ENCODE measurements at regions not wholly inside any gene's neighbourhood (a gene's known extent, or its start where the extent isn't known, plus 50 kb on each side); places are given as distances from the start of the nearest gene placed in this dataset.

- no peak overlapping the region for H3K9ac ChIP-seq
- H3K9me3 ChIP-seq (ENCODE audit: low read depth) = no peaks in the 10 kb centered on the region
- H3K36me3 ChIP-seq (ENCODE audit: low read depth) = no peaks in the 10 kb centered on the region
- H4K20me1 ChIP-seq (ENCODE audit: insufficient read depth) = no peaks in the 10 kb centered on the region
- H3K79me2 ChIP-seq (ENCODE audit: insufficient read depth) = no peaks in the 10 kb centered on the region
- no peak for DNase-seq
- H3K4me1 ChIP-seq (ENCODE audit: insufficient read depth) = no peaks in the 10 kb centered on the region
- H3K27ac ChIP-seq = no peak overlapping the region
- no peak overlapping the region for H3K4me3 ChIP-seq
- no peak overlapping the region for H3K4me2 ChIP-seq (ENCODE audit: unreplicated experiment)
- no peaks in the 10 kb centered on the region for H3K27me3 ChIP-seq (replicated peaks; ENCODE audit: insufficient read depth)
- no peak for TF ChIP-seq EZH2phosphoT487 (IDR thresholded peaks at IDR 0.05; ENCODE audit: insufficient read depth, low read depth)
- TF ChIP-seq EZH2 (IDR thresholded peaks at IDR 0.05; ENCODE audit: insufficient read depth, poor library complexity, severe bottlenecking) = no peak
- H3K9me2 ChIP-seq (ENCODE audit: insufficient read depth) = no peaks in the 10 kb centered on the region
- 58 to 69% methylated on average over 8 to 9 of the region's 9 CpGs for WGBS, 2 experiments (ENCODE audit: low coverage in 1 of 2, low lambda C conversion rate in 2 of 2, missing lambda C conversion rate in 2 of 2)
- no peak overlapping the region for H2AFZ ChIP-seq
- in situ Hi-C loops (cut with MboI) = no loop called here
- H3F3A ChIP-seq (ENCODE audit: insufficient read depth) = no peaks in the 10 kb centered on the region
These were observed 148.9 kb upstream of the IQSEC1 start for GRCh38 chr3:13222131-13222530.

GRCh38 chr3:13221491-13222061, 148.3 kb upstream of the IQSEC1 start:
- H3K27ac ChIP-seq = no peak overlapping the region
- H3K79me2 ChIP-seq (ENCODE audit: insufficient read depth) = no peaks in the 10 kb centered on the region
- in situ Hi-C loops (cut with MboI) = no loop called here
- no peaks in the 10 kb centered on the region for H3K9me3 ChIP-seq (ENCODE audit: low read depth)
- TF ChIP-seq EZH2phosphoT487 (IDR thresholded peaks at IDR 0.05; ENCODE audit: insufficient read depth, low read depth) = no peak
- TF ChIP-seq EZH2 (IDR thresholded peaks at IDR 0.05; ENCODE audit: insufficient read depth, poor library complexity, severe bottlenecking) = no peak
- WGBS, 2 experiments (ENCODE audit: low coverage in 1 of 2, low lambda C conversion rate in 2 of 2, missing lambda C conversion rate in 2 of 2) = 66 to 71% methylated on average over 14 to 17 of the region's 17 CpGs
- H3K9ac ChIP-seq = no peak overlapping the region
- H4K20me1 ChIP-seq (ENCODE audit: insufficient read depth) = no peaks in the 10 kb centered on the region
- no peak for DNase-seq
- H3K4me3 ChIP-seq = no peak overlapping the region
- no peak overlapping the region for H3K4me2 ChIP-seq (ENCODE audit: unreplicated experiment)
- no peaks in the 10 kb centered on the region for H3K36me3 ChIP-seq (ENCODE audit: low read depth)
- no peaks in the 10 kb centered on the region for H3F3A ChIP-seq (ENCODE audit: insufficient read depth)
- H3K27me3 ChIP-seq (replicated peaks; ENCODE audit: insufficient read depth) = no peaks in the 10 kb centered on the region
- no peaks in the 10 kb centered on the region for H3K9me2 ChIP-seq (ENCODE audit: insufficient read depth)
- H3K4me1 ChIP-seq (ENCODE audit: insufficient read depth) = no peaks in the 10 kb centered on the region
- no peak overlapping the region for H2AFZ ChIP-seq

GRCh38 chr3:13220991-13221390, 147.8 kb upstream of the IQSEC1 start:
- 51 to 57% methylated on average over 8 of the region's 8 CpGs for WGBS, 2 experiments (ENCODE audit: low coverage in 1 of 2, low lambda C conversion rate in 2 of 2, missing lambda C conversion rate in 2 of 2)
- TF ChIP-seq EZH2 (IDR thresholded peaks at IDR 0.05; ENCODE audit: insufficient read depth, poor library complexity, severe bottlenecking) (no peak), EZH2phosphoT487 (IDR thresholded peaks at IDR 0.05; ENCODE audit: insufficient read depth, low read depth) (no peak)
- Histone ChIP-seq H3K27ac (no peak overlapping the region), H3K36me3 (ENCODE audit: low read depth) (no peaks in the 10 kb centered on the region), H3F3A (ENCODE audit: insufficient read depth) (no peaks in the 10 kb centered on the region), H3K9ac (no peak overlapping the region), H3K27me3 (replicated peaks; ENCODE audit: insufficient read depth) (no peaks in the 10 kb centered on the region), H3K4me2 (ENCODE audit: unreplicated experiment) (no peak overlapping the region), H3K4me3 (no peak overlapping the region), H2AFZ (no peak overlapping the region), H4K20me1 (ENCODE audit: insufficient read depth) (no peaks in the 10 kb centered on the region), H3K4me1 (ENCODE audit: insufficient read depth) (no peaks in the 10 kb centered on the region), H3K9me2 (ENCODE audit: insufficient read depth) (no peaks in the 10 kb centered on the region), H3K9me3 (ENCODE audit: low read depth) (no peaks in the 10 kb centered on the region), H3K79me2 (ENCODE audit: insufficient read depth) (no peaks in the 10 kb centered on the region)
- in situ Hi-C loops (cut with MboI) = no loop called here
- no peak for DNase-seq

GRCh38 chr3:13219902-13220296, 146.7 kb upstream of the IQSEC1 start:
- H3K4me2 ChIP-seq (ENCODE audit: unreplicated experiment) = no peak overlapping the region
- no peak for DNase-seq
- no peaks in the 10 kb centered on the region for H3K79me2 ChIP-seq (ENCODE audit: insufficient read depth)
- no peaks in the 10 kb centered on the region for H3F3A ChIP-seq (ENCODE audit: insufficient read depth)
- no peaks in the 10 kb centered on the region for H3K9me2 ChIP-seq (ENCODE audit: insufficient read depth)
- H4K20me1 ChIP-seq (ENCODE audit: insufficient read depth) = no peaks in the 10 kb centered on the region
- H2AFZ ChIP-seq = no peak overlapping the region
- no peak for TF ChIP-seq EZH2phosphoT487 (IDR thresholded peaks at IDR 0.05; ENCODE audit: insufficient read depth, low read depth)
- no peak for TF ChIP-seq EZH2 (IDR thresholded peaks at IDR 0.05; ENCODE audit: insufficient read depth, poor library complexity, severe bottlenecking)
- no peaks in the 10 kb centered on the region for H3K27me3 ChIP-seq (replicated peaks; ENCODE audit: insufficient read depth)
- no peak overlapping the region for H3K27ac ChIP-seq
- no peak overlapping the region for H3K4me3 ChIP-seq
- H3K36me3 ChIP-seq (ENCODE audit: low read depth) = no peaks in the 10 kb centered on the region
- H3K4me1 ChIP-seq (ENCODE audit: insufficient read depth) = no peaks in the 10 kb centered on the region
- H3K9me3 ChIP-seq (ENCODE audit: low read depth) = no peaks in the 10 kb centered on the region
- in situ Hi-C loops (cut with MboI) = no loop called here
- 53 to 55% methylated on average over 10 of the region's 10 CpGs for WGBS, 2 experiments (ENCODE audit: low coverage in 1 of 2, low lambda C conversion rate in 2 of 2, missing lambda C conversion rate in 2 of 2)
- H3K9ac ChIP-seq = no peak overlapping the region
